ENCODE measurements at regions not wholly inside any gene's neighbourhood (a gene's known extent, or its start where the extent isn't known, plus 50 kb on each side); places are given as distances from the start of the nearest gene placed in this dataset. TPM values are rescaled to one million over a fixed set of nuclear protein-coding genes. Genes with fewer than 3 reads are reported as not detected.

DNA sequence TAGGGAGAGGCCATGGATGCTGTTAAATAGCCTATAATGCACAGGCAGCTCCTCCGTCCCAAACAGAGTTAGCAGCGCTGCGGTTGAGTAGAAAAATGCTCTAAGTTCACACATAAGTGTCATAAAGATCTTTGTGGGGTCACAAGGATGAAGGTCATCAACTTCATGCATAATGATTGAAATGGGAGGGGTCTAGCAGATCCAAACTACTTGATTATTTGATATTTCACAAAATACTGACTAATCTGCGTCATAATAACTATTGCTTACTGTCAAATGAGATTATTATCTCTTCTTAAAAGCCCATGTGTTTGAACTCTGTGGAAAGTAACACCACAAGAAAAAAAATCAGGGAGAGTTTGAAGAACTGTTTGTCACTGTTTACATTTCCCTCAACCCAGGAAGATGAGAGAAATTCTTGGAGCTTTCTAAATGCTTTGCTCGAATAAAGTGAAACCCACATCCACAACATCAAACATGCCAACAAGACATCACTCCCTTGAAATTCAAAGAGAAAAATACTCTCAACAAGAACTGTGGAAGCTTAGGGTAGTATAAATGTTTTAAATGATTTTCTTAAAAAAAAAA, 50.5 kb upstream of the CREB1 start:
- Histone ChIP-seq H3K4me3 (replicated peaks in 1 of 3) (no peak overlapping the region), H3K36me3 (no peaks in the 10 kb centered on the region), H3K9me3 (no peaks in the 10 kb centered on the region), H3K27ac (no peak overlapping the region), H3K4me1 (peaks cover 15 to 30% of the 10 kb centered on the region in 2 donors), H3K27me3 (no peaks in the 10 kb centered on the region)
- intact Hi-C loops (cut with DNase I) = loop anchor here (10.0 kb wide), 1 partner anchor 784 kb away; no protein-coding TSS in a partner anchor
- 86 to 89% methylated on average over 5 of the region's 5 CpGs for WGBS, 2 donors
- DNase-seq = no peak
- no peak for TF ChIP-seq POLR2A (IDR thresholded peaks at IDR 0.05)
- TF ChIP-seq, protein P1, sequence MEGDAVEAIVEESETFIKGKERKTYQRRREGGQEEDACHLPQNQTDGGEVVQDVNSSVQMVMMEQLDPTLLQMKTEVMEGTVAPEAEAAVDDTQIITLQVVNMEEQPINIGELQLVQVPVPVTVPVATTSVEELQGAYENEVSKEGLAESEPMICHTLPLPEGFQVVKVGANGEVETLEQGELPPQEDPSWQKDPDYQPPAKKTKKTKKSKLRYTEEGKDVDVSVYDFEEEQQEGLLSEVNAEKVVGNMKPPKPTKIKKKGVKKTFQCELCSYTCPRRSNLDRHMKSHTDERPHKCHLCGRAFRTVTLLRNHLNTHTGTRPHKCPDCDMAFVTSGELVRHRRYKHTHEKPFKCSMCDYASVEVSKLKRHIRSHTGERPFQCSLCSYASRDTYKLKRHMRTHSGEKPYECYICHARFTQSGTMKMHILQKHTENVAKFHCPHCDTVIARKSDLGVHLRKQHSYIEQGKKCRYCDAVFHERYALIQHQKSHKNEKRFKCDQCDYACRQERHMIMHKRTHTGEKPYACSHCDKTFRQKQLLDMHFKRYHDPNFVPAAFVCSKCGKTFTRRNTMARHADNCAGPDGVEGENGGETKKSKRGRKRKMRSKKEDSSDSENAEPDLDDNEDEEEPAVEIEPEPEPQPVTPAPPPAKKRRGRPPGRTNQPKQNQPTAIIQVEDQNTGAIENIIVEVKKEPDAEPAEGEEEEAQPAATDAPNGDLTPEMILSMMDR (IDR thresholded peaks at IDR 0.05) = no peak

Small RNA genes in the stretch of these regions (microRNA-seq; reads per million reads assigned to microRNA genes)
- gene MIR1302-4 = not detected

Small RNA genes in the stretch of these regions (small RNA-seq; reads per million reads assigned to genes)
- gene MIR1302-4 = not detected

All from thyroid gland (tissue), 4 donors.